Hepatocyte (in vitro differentiated cells): ENCODE measurements at regions not wholly inside any gene's neighbourhood (a gene's known extent, or its start where the extent isn't known, plus 50 kb on each side); places are given as distances from the start of the nearest gene placed in this dataset.

ENCODE experiments used
- DNase-seq: peaks from one replicate; pipeline ENCODE4 v3.0.0-alpha.2; 2016; ENCODE audit warnings: low spot score
- H2AFZ ChIP-seq: fragments of 200-600 bp; sonication (generic); 2 replicates; pipeline ENCODE4 v1.6.0; 2016; ENCODE audit warnings: antibody characterized with exemption, mild to moderate bottlenecking
- H3K27ac ChIP-seq: fragments of 200-600 bp; sonication (generic); 2 replicates; pipeline ENCODE4 v1.5.1; 2016; ENCODE audit warnings: mild to moderate bottlenecking
- H3K27me3 ChIP-seq: fragments of 200-600 bp; sonication (generic); 2 replicates; pipeline ENCODE4 v1.6.1; 2016
- H3K36me3 ChIP-seq: fragments of 200-600 bp; sonication (generic); replicated peaks from 2 replicates; pipeline ENCODE4 v1.5.1; 2016; ENCODE audit warnings: low read depth; ENCODE audit not compliant: insufficient read depth
- H3K4me1 ChIP-seq: fragments of 200-600 bp; sonication (generic); 2 replicates; pipeline ENCODE4 v1.5.1; 2016; ENCODE audit warnings: mild to moderate bottlenecking, moderate library complexity; ENCODE audit not compliant: insufficient read depth
- H3K4me2 ChIP-seq: fragments of 200-600 bp; sonication (generic); 2 replicates; pipeline ENCODE4 v1.6.0; 2016
- H3K4me3 ChIP-seq: fragments of 200-600 bp; sonication (generic); 2 replicates; pipeline ENCODE4 v1.5.1; 2016; ENCODE audit warnings: mild to moderate bottlenecking
- H3K79me2 ChIP-seq: fragments of 200-600 bp; sonication (generic); 2 replicates; pipeline ENCODE4 v1.6.0; 2017; ENCODE audit warnings: mild to moderate bottlenecking
- H3K9me2 ChIP-seq: fragments of 200-600 bp; sonication (generic); replicated peaks from 2 replicates; pipeline ENCODE4 v1.6.0; 2017; ENCODE audit warnings: mild to moderate bottlenecking; ENCODE audit not compliant: insufficient read depth
- H3K9me3 ChIP-seq: fragments of 200-600 bp; sonication (generic); 2 replicates; pipeline ENCODE4 v1.5.1; 2016; ENCODE audit warnings: low read depth, mild to moderate bottlenecking
- H4K20me1 ChIP-seq: fragments of 200-600 bp; sonication (generic); 2 replicates; pipeline ENCODE4 v1.6.0; 2016; ENCODE audit warnings: mild to moderate bottlenecking; ENCODE audit not compliant: insufficient read depth, poor library complexity, severe bottlenecking
- CTCF ChIP-seq: fragments of 200-600 bp; sonication (generic); IDR thresholded peaks from 2 replicates; pipeline ENCODE4 v1.5.1; 2016; ENCODE audit warnings: antibody characterized with exemption, mild to moderate bottlenecking; ENCODE audit not compliant: poor library complexity
- EZH2 ChIP-seq: fragments of 200-600 bp; sonication (generic); IDR thresholded peaks from 2 replicates; pipeline ENCODE4 v1.6.1; 2016; ENCODE audit warnings: antibody characterized with exemption, mild to moderate bottlenecking, borderline replicate concordance
- EZH2phosphoT487 ChIP-seq: fragments of 200-600 bp; sonication (generic); IDR thresholded peaks from one replicate; pipeline ENCODE4 v1.6.1; 2018; ENCODE audit warnings: antibody characterized with exemption, mild to moderate bottlenecking, low read depth, moderate library complexity; ENCODE audit not compliant: unreplicated experiment, severe bottlenecking
- WGBS: methylation state at CpG from one replicate; pipeline ENCODE4 v1.1.6; 2016; ENCODE audit warnings: low lambda C conversion rate; ENCODE audit errors: missing lambda C conversion rate; 5-methylcytosine and 5-hydroxymethylcytosine counted together

GRCh38 chr9:74284581-74285450, 212.3 kb upstream of the RORB start:
- H3K9me3 ChIP-seq: no peaks in the 10 kb centered on the region
- no peaks in the 10 kb centered on the region for H3K9me2 ChIP-seq
- H3K36me3 ChIP-seq: no peaks in the 10 kb centered on the region
- no peaks in the 10 kb centered on the region for H3K4me1 ChIP-seq
- no peak overlapping the region for H2AFZ ChIP-seq
- H3K4me2 ChIP-seq: no peak overlapping the region
- no peak overlapping the region for H3K4me3 ChIP-seq
- no peak for DNase-seq
- TF ChIP-seq EZH2: no peak
- H3K79me2 ChIP-seq: no peaks in the 10 kb centered on the region
- no peak overlapping the region for H3K27ac ChIP-seq
- H3K27me3 ChIP-seq: no peaks in the 10 kb centered on the region
- no peaks in the 10 kb centered on the region for H4K20me1 ChIP-seq
- WGBS: 56% methylated on average over 11 of the region's 11 CpGs

GRCh38 chr9:74293479-74293878, 203.7 kb upstream of the RORB start:
- Histone ChIP-seq H3K4me3 (no peak overlapping the region), H2AFZ (no peak overlapping the region), H3K79me2 (no peaks in the 10 kb centered on the region), H4K20me1 (no peaks in the 10 kb centered on the region), H3K27ac (no peak overlapping the region), H3K9me2 (no peaks in the 10 kb centered on the region), H3K36me3 (no peaks in the 10 kb centered on the region), H3K9me3 (no peaks in the 10 kb centered on the region), H3K4me1 (no peaks in the 10 kb centered on the region), H3K4me2 (no peak overlapping the region), H3K27me3 (no peaks in the 10 kb centered on the region)
- no peak for TF ChIP-seq CTCF
- no peak for TF ChIP-seq EZH2phosphoT487
- TF ChIP-seq EZH2: no peak
- 82% methylated on average over 2 of the region's 2 CpGs for WGBS
- DNase-seq: no peak

DNA sequence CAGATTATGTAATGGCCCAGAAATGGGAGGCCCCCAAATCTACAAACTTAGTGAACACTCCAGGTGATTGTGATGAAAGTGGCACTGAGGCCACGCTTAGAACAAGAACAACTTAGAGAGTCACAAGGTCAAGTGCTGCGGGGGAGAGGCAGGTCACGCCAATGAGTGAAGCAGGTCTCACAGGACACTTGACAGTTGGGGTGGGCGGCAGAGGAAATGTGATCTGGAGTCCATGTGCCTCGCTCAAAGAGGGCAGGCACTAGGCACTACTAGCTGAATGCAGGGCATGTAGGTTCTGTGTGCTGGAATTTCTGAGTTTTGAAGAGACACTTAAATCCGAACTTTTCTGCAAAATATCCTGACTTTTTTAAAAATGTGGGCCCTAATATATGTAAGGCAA, 193.2 kb upstream of the RORB start:
- Histone ChIP-seq H2AFZ (no peak overlapping the region), H3K36me3 (no peaks in the 10 kb centered on the region), H3K4me2 (no peak overlapping the region), H3K9me3 (no peaks in the 10 kb centered on the region), H3K9me2 (no peaks in the 10 kb centered on the region), H3K79me2 (no peaks in the 10 kb centered on the region), H3K4me1 (no peaks in the 10 kb centered on the region), H3K4me3 (no peak overlapping the region), H3K27me3 (no peaks in the 10 kb centered on the region), H3K27ac (no peak overlapping the region), H4K20me1 (no peaks in the 10 kb centered on the region)
- DNase-seq: no peak
- WGBS: 90% methylated on average over 6 of the region's 6 CpGs
- no peak for TF ChIP-seq EZH2phosphoT487
- no peak for TF ChIP-seq EZH2
- no peak for TF ChIP-seq CTCF

DNA sequence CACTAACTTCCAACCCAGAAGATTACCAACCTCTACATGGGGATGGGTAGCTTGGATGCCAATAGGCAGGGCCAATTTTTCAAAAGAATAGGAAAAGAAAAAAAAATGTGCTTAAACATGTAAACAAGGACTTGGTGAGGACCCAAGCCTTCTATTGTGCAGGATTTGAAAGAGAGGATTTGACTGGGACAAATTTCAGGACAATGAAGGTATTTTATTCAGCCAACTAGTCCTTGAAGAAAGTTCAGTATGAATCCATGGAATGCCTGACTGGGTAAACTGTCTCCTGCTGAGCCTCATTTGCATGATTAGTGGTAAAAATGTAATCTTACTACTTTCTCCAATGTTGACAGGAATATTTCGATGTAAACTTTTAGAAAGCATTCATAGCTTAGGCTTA, 192.5 kb upstream of the RORB start:
- Histone ChIP-seq H3K27ac (no peak overlapping the region), H3K79me2 (no peaks in the 10 kb centered on the region), H3K9me2 (no peaks in the 10 kb centered on the region), H3K36me3 (no peaks in the 10 kb centered on the region), H3K9me3 (no peaks in the 10 kb centered on the region), H3K4me1 (no peaks in the 10 kb centered on the region), H3K4me2 (no peak overlapping the region), H4K20me1 (no peaks in the 10 kb centered on the region), H3K4me3 (no peak overlapping the region), H2AFZ (no peak overlapping the region), H3K27me3 (no peaks in the 10 kb centered on the region)
- 60% methylated on average over 1 of the region's 1 CpG for WGBS
- no peak for TF ChIP-seq CTCF
- TF ChIP-seq EZH2: no peak
- no peak for TF ChIP-seq EZH2phosphoT487
- no peak for DNase-seq
